CD14-positive monocyte (primary cell): ENCODE measurements at regions not wholly inside any gene's neighbourhood (a gene's known extent, or its start where the extent isn't known, plus 50 kb on each side); places are given as distances from the start of the nearest gene placed in this dataset.
"Not testable (repeated sequence)": the region's sequence is repeated elsewhere in the genome, so short reads cannot be mapped to it uniquely, and the experiment has no call there.

ENCODE experiments used
- DNase-seq, 3 donors: peaks; one replicate each; pipeline ENCODE4 v3.0.0-alpha.2; 2011 to 2022
- H2AFZ ChIP-seq: 2 replicates; pipeline ENCODE4 v1.6.0; 2012; ENCODE audit warnings: mild to moderate bottlenecking, low read depth, low read length, inconsistent platforms; ENCODE audit not compliant: insufficient read depth, poor library complexity, severe bottlenecking
- H3K27ac ChIP-seq, 2 donors: 1 replicate in 1 of 2; 2 replicates in 1 of 2; pipeline ENCODE4 v1.5.1; 2012 to 2013; ENCODE audit warnings: low read length in 2 of 2, control low read depth in 1 of 2, inconsistent platforms in 1 of 2, low read depth in 1 of 2, mild to moderate bottlenecking in 1 of 2
- H3K27me3 ChIP-seq, 2 donors: one replicate each; pipeline versions ENCODE4 v1.6.0 to v1.6.1; 2011 to 2013; ENCODE audit warnings: low read length in 2 of 2; ENCODE audit not compliant: control insufficient read depth in 2 of 2, insufficient read depth in 2 of 2
- H3K36me3 ChIP-seq, 2 donors: replicated peaks in 1 of 2; 1 replicate in 1 of 2; 2 replicates in 1 of 2; pipeline versions ENCODE4 v1.5.1 to v1.6.1; 2012 to 2013; ENCODE audit warnings: low read length in 2 of 2, control low read depth in 1 of 2, inconsistent platforms in 1 of 2, mild to moderate bottlenecking in 1 of 2; ENCODE audit not compliant: insufficient read depth in 2 of 2, control insufficient read depth in 1 of 2
- H3K4me1 ChIP-seq, 2 donors: 1 replicate in 1 of 2; 2 replicates in 1 of 2; pipeline versions ENCODE4 v1.5.1 to v1.6.1; 2012 to 2013; ENCODE audit warnings: low read length in 2 of 2, control low read depth in 1 of 2, inconsistent platforms in 1 of 2, mild to moderate bottlenecking in 1 of 2, moderate library complexity in 1 of 2; ENCODE audit not compliant: insufficient read depth in 2 of 2, control insufficient read depth in 1 of 2
- H3K4me2 ChIP-seq: replicated peaks from 2 replicates; pipeline ENCODE3; 2012; ENCODE audit warnings: low read length, moderate library complexity, mild to moderate bottlenecking; ENCODE audit not compliant: poor library complexity, severe bottlenecking; ENCODE audit errors: extremely low read depth
- H3K4me3 ChIP-seq, 3 experiments: fragments of 200-600 bp in 1 of 3; sonication (generic) in 1 of 3; replicated peaks in 1 of 3; 1 replicate in 2 of 3; 2 replicates in 1 of 3; pipeline ENCODE4 v1.5.1; 2011 to 2013; ENCODE audit warnings: low read length in 3 of 3, mild to moderate bottlenecking in 3 of 3, control low read depth in 2 of 3, low read depth in 2 of 3, inconsistent platforms in 1 of 3, moderate library complexity in 1 of 3
- H3K79me2 ChIP-seq: 2 replicates; pipeline ENCODE4 v1.6.0; 2012; ENCODE audit warnings: mild to moderate bottlenecking, control low read depth, inconsistent platforms, low read length, moderate library complexity; ENCODE audit not compliant: insufficient read depth
- H3K9ac ChIP-seq: 2 replicates; pipeline ENCODE4 v1.6.0; 2017; ENCODE audit warnings: low read length, mild to moderate bottlenecking; ENCODE audit not compliant: insufficient read depth, poor library complexity, severe bottlenecking
- H3K9me3 ChIP-seq, 2 donors: replicated peaks in 1 of 2; 1 replicate in 1 of 2; 2 replicates in 1 of 2; pipeline versions ENCODE4 v1.5.1 to v1.6.1; 2012 to 2013; ENCODE audit warnings: low read length in 2 of 2, control low read depth in 1 of 2; ENCODE audit not compliant: control insufficient read depth in 1 of 2, insufficient read depth in 1 of 2
- H4K20me1 ChIP-seq: 2 replicates; pipeline ENCODE4 v1.6.0; 2012; ENCODE audit warnings: mild to moderate bottlenecking, low read length, control low read depth, moderate library complexity; ENCODE audit not compliant: insufficient read depth
- H3K27ac Mint-ChIP-seq, 7 donors: one replicate each; pipeline ENCODE4 v1.8.0; 2020; ENCODE audit warnings: mild to moderate bottlenecking in 7 of 7, mixed read lengths in 7 of 7, moderate library complexity in 6 of 7, inconsistent platforms in 2 of 7
- H3K27me3 Mint-ChIP-seq, 3 donors: one replicate each; pipeline ENCODE4 v1.8.0; 2021 to 2022; ENCODE audit warnings: low read depth in 3 of 3, mild to moderate bottlenecking in 3 of 3, mixed read lengths in 3 of 3, moderate library complexity in 3 of 3, inconsistent platforms in 1 of 3
- H3K36me3 Mint-ChIP-seq, 2 donors: one replicate each; pipeline ENCODE4 v1.8.0; 2020; ENCODE audit warnings: mixed read lengths in 2 of 2, inconsistent platforms in 1 of 2, mild to moderate bottlenecking in 1 of 2
- H3K4me1 Mint-ChIP-seq: one replicate; pipeline ENCODE4 v1.8.0; 2020; ENCODE audit warnings: mild to moderate bottlenecking, mixed read lengths
- H3K4me3 Mint-ChIP-seq, 2 donors: one replicate each; pipeline ENCODE4 v1.8.0; 2020; ENCODE audit warnings: mild to moderate bottlenecking in 2 of 2, mixed read lengths in 2 of 2, moderate library complexity in 1 of 2
- H3K9me3 Mint-ChIP-seq, 7 donors: one replicate each; pipeline ENCODE4 v1.8.0; 2020 to 2022; ENCODE audit warnings: mixed read lengths in 7 of 7, mild to moderate bottlenecking in 6 of 7, moderate library complexity in 6 of 7, inconsistent platforms in 2 of 7
- CTCF ChIP-seq: fragments of 200-600 bp; IDR thresholded peaks from one replicate; pipeline ENCODE4 v1.8.0; 2022; ENCODE audit warnings: antibody characterized with exemption, mild to moderate bottlenecking
- WGBS: methylation state at CpG from one replicate; pipeline ENCODE4 v1.1.5; 2013; ENCODE audit warnings: missing lambda C conversion rate; ENCODE audit not compliant: insufficient coverage; 5-methylcytosine and 5-hydroxymethylcytosine counted together
- intact Hi-C, 2 donors: fragments of 100-400 bp; cut with micrococcal nuclease; formaldehyde crosslinking; loops; one replicate each; pipeline versions ENCODE4 v1.15.0 to v1.15.1; 2023

GRCh38 chr15:70375006-70375431 lies 277.3 kb upstream of the TLE3 start:
- no peak for TF ChIP-seq CTCF
- intact Hi-C loops: loop anchor here in 1 of 2 donors (10.0 kb wide), 1 partner anchor 900 kb away; no protein-coding TSS in a partner anchor
- H3K27me3 ChIP-seq: peaks cover 0 to 8% of the 10 kb centered on the region in 2 donors
- no peak overlapping the region for H3K4me3 ChIP-seq
- peaks cover 0 to 3% (median 0%) of the 10 kb centered on the region in 7 donors for H3K9me3 Mint-ChIP-seq
- WGBS: 60% methylated on average over 13 of the region's 13 CpGs
- H3K79me2 ChIP-seq: no peaks in the 10 kb centered on the region
- no peak overlapping the region for H2AFZ ChIP-seq
- no peak overlapping the region for H3K27ac Mint-ChIP-seq
- DNase-seq: peak in 1 of 3 donors; percentile 12
- no peak overlapping the region for H3K4me3 Mint-ChIP-seq
- H3K4me2 ChIP-seq: no peak overlapping the region
- peaks cover 17 to 40% (median 30%) of the 10 kb centered on the region in 3 donors for H3K27me3 Mint-ChIP-seq
- H3K9me3 ChIP-seq: no peaks in the 10 kb centered on the region
- H3K9ac ChIP-seq: no peak overlapping the region
- H3K36me3 Mint-ChIP-seq: no peaks in the 10 kb centered on the region
- no peak overlapping the region for H3K27ac ChIP-seq
- H3K4me1 ChIP-seq: peaks cover 10% of the 10 kb centered on the region in 2 donors
- H4K20me1 ChIP-seq: no peaks in the 10 kb centered on the region
- H3K4me1 Mint-ChIP-seq: peaks cover 23% of the 10 kb centered on the region
- H3K36me3 ChIP-seq: no peaks in the 10 kb centered on the region

- H3K27ac Mint-ChIP-seq: no peak overlapping the region
- no peak for DNase-seq
Measured at GRCh38 chr15:70374096-70374495, 276.4 kb upstream of the TLE3 start.

GRCh38 chr15:70373439-70373838 lies 275.7 kb upstream of the TLE3 start:
- WGBS: 100% methylated on average over 1 of the region's 4 CpGs
- Mint-ChIP-seq H3K27me3 (peaks cover 17 to 40% (median 25%) of the 10 kb centered on the region in 3 donors), H3K4me1 (peaks cover 23% of the 10 kb centered on the region)
- not testable (repeated sequence) for H2AFZ ChIP-seq, H3K9me3 ChIP-seq, H3K79me2 ChIP-seq, H3K4me3 Mint-ChIP-seq, H3K27ac ChIP-seq, H3K9me3 Mint-ChIP-seq, DNase-seq, H3K36me3 ChIP-seq, H3K27ac Mint-ChIP-seq, H3K4me2 ChIP-seq, H3K4me3 ChIP-seq, H4K20me1 ChIP-seq, H3K36me3 Mint-ChIP-seq, H3K9ac ChIP-seq, H3K4me1 ChIP-seq, H3K27me3 ChIP-seq
- intact Hi-C loops: loop anchor here in 1 of 2 donors (10.0 kb wide), 1 partner anchor 899 kb away; no protein-coding TSS in a partner anchor

More at GRCh38 chr15:70374096-70374495, 276.4 kb upstream of the TLE3 start:
- no peaks in the 10 kb centered on the region for H3K9me3 ChIP-seq
- peaks cover 23% of the 10 kb centered on the region for H3K4me1 Mint-ChIP-seq
- no peak overlapping the region for H3K4me3 ChIP-seq
- H3K4me3 Mint-ChIP-seq: no peak overlapping the region
- H3K9me3 Mint-ChIP-seq: peaks cover 0 to 3% (median 0%) of the 10 kb centered on the region in 7 donors
- H3K9ac ChIP-seq: no peak overlapping the region
- peaks cover 0 to 8% of the 10 kb centered on the region in 2 donors for H3K27me3 ChIP-seq
- H4K20me1 ChIP-seq: no peaks in the 10 kb centered on the region
- no peak overlapping the region for H3K27ac ChIP-seq
- H3K4me2 ChIP-seq: no peak overlapping the region
- H3K79me2 ChIP-seq: no peaks in the 10 kb centered on the region
- no peak for TF ChIP-seq CTCF
- no peaks in the 10 kb centered on the region for H3K36me3 ChIP-seq
- H3K27me3 Mint-ChIP-seq: peaks cover 17 to 39% (median 32%) of the 10 kb centered on the region in 3 donors
- H3K36me3 Mint-ChIP-seq: no peaks in the 10 kb centered on the region
- 100% methylated on average over 2 of the region's 2 CpGs for WGBS
- peaks cover 10% of the 10 kb centered on the region in 2 donors for H3K4me1 ChIP-seq
- H2AFZ ChIP-seq: no peak overlapping the region
- intact Hi-C loops: loop anchor here in 1 of 2 donors (10.0 kb wide), 1 partner anchor 899 kb away; no protein-coding TSS in a partner anchor
